Vagina (tissue), 2 donors: ENCODE measurements at regions not wholly inside any gene's neighbourhood (a gene's known extent, or its start where the extent isn't known, plus 50 kb on each side); places are given as distances from the start of the nearest gene placed in this dataset.

Experiments used
- DNase-seq, 2 donors: peaks; one replicate each; pipeline ENCODE4 v3.0.0-alpha.2; 2017; ENCODE audit errors: extremely low spot score in 2 of 2
- H3K27ac ChIP-seq: fragments of 200-600 bp; sonication (generic); one replicate; pipeline ENCODE4 v1.5.1; 2019
- H3K27me3 ChIP-seq: fragments of 200-600 bp; sonication (generic); one replicate; pipeline ENCODE4 v1.5.1; 2019
- H3K36me3 ChIP-seq, 2 donors: fragments of 200-600 bp; sonication (generic); one replicate each; pipeline ENCODE4 v1.5.1; 2017 to 2019
- H3K4me1 ChIP-seq: fragments of 200-600 bp; sonication (generic); one replicate; pipeline ENCODE4 v1.5.1; 2019
- H3K4me3 ChIP-seq, 2 donors: fragments of 200-600 bp; sonication (generic); 1 replicate in 1 of 2; 2 replicates in 1 of 2; pipeline ENCODE4 v1.5.1; 2016 to 2019
- H3K9me3 ChIP-seq: fragments of 200-600 bp; sonication (generic); one replicate; pipeline ENCODE4 v1.5.1; 2019
- CTCF ChIP-seq, 3 experiments: fragments of 450-650 bp in 2 of 3; fragments of 200-600 bp in 1 of 3; sonication (generic) in 1 of 3; IDR thresholded peaks; one replicate each; pipeline ENCODE4 v1.5.1; 2017 to 2019; ENCODE audit warnings: antibody characterized with exemption in 3 of 3, mild to moderate bottlenecking in 2 of 3, moderate library complexity in 2 of 3
- POLR2A ChIP-seq, 2 donors: fragments of 450-650 bp; IDR thresholded peaks; one replicate each; pipeline ENCODE4 v1.6.1; 2017; ENCODE audit warnings: antibody characterized with exemption in 2 of 2, mild to moderate bottlenecking in 2 of 2, moderate library complexity in 2 of 2
- POLR2AphosphoS5 ChIP-seq, 2 donors: sonication (generic); formaldehyde crosslinking; IDR thresholded peaks; one replicate each; pipeline ENCODE4 v1.9.0; 2017; ENCODE audit warnings: antibody characterized with exemption in 2 of 2, mild to moderate bottlenecking in 2 of 2, low read depth in 1 of 2; ENCODE audit not compliant: insufficient read depth in 1 of 2
- intact Hi-C: fragments of 100-400 bp; cut with DNase I; formaldehyde crosslinking; loops from one replicate; pipeline ENCODE4 v1.15.1; 2023

- intact Hi-C loops = no loop called here
Observed at GRCh38 chr7:25578991-25579777, 350.9 kb upstream of the NPVF start.

GRCh38 chr7:25579778-25580075 is 351.4 kb upstream of the NPVF start:
- H3K4me3 ChIP-seq = no peak overlapping the region
- H3K27me3 ChIP-seq = no peaks in the 10 kb centered on the region
- no peak for DNase-seq
- intact Hi-C loops = no loop called here
- no peak overlapping the region for H3K27ac ChIP-seq
- no peaks in the 10 kb centered on the region for H3K9me3 ChIP-seq
- no peaks in the 10 kb centered on the region for H3K36me3 ChIP-seq
- no peaks in the 10 kb centered on the region for H3K4me1 ChIP-seq
- TF ChIP-seq POLR2AphosphoS5 (IDR thresholded peaks at IDR 0.05; ENCODE audit: insufficient read depth in 1 of 2, low read depth in 1 of 2) (no peak), POLR2A (IDR thresholded peaks at IDR 0.05) (no peak), CTCF (IDR thresholded peaks at IDR 0.05) (no peak)

More at GRCh38 chr7:25578991-25579777, 350.9 kb upstream of the NPVF start:
- Histone ChIP-seq H3K4me1 (no peaks in the 10 kb centered on the region), H3K9me3 (no peaks in the 10 kb centered on the region), H3K27ac (no peak overlapping the region), H3K27me3 (no peaks in the 10 kb centered on the region), H3K36me3 (no peaks in the 10 kb centered on the region), H3K4me3 (no peak overlapping the region)
- no peak for TF ChIP-seq CTCF (IDR thresholded peaks at IDR 0.05)
- no peak for TF ChIP-seq POLR2AphosphoS5 (IDR thresholded peaks at IDR 0.05; ENCODE audit: insufficient read depth in 1 of 2, low read depth in 1 of 2)
- no peak for TF ChIP-seq POLR2A (IDR thresholded peaks at IDR 0.05)
- no peak for DNase-seq

GRCh38 chr7:25580141-25580540 is 351.9 kb upstream of the NPVF start:
- Histone ChIP-seq H3K27ac (no peak overlapping the region), H3K4me1 (no peaks in the 10 kb centered on the region), H3K4me3 (no peak overlapping the region), H3K9me3 (no peaks in the 10 kb centered on the region), H3K27me3 (no peaks in the 10 kb centered on the region), H3K36me3 (no peaks in the 10 kb centered on the region)
- intact Hi-C loops = no loop called here
- no peak for DNase-seq
- TF ChIP-seq POLR2A (IDR thresholded peaks at IDR 0.05) = no peak
- no peak for TF ChIP-seq CTCF (IDR thresholded peaks at IDR 0.05)
- TF ChIP-seq POLR2AphosphoS5 (IDR thresholded peaks at IDR 0.05; ENCODE audit: insufficient read depth in 1 of 2, low read depth in 1 of 2) = no peak

DNA sequence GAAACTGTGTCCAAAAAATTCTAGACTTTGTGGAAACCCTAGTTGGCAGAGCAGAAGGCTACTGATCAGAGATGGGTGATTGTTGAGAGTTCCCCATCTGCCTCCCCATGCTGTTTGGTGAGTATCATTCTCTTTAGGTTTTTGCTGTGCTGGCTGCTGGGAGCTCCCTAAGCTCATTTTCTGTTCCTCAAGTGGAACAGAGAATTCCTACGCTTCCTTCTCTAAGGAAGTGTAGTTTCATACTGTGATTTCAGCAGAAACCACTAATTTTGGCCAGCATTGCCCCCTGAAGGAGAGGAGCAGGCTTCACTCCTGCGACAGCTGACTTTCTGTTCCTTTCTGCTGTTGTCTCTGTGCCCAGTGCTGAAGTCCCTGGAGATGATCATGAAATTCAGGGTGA is 355.3 kb upstream of the NPVF start:
- Histone ChIP-seq H3K4me1 (no peaks in the 10 kb centered on the region), H3K27ac (no peak overlapping the region), H3K27me3 (no peaks in the 10 kb centered on the region), H3K9me3 (no peaks in the 10 kb centered on the region), H3K36me3 (no peaks in the 10 kb centered on the region), H3K4me3 (no peak overlapping the region)
- no peak for DNase-seq
- TF ChIP-seq POLR2AphosphoS5 (IDR thresholded peaks at IDR 0.05; ENCODE audit: insufficient read depth in 1 of 2, low read depth in 1 of 2) = no peak
- TF ChIP-seq CTCF (IDR thresholded peaks at IDR 0.05) = no peak
- no peak for TF ChIP-seq POLR2A (IDR thresholded peaks at IDR 0.05)
- intact Hi-C loops = no loop called here

GRCh38 chr7:25584112-25584938 is 356.0 kb upstream of the NPVF start:
- no peaks in the 10 kb centered on the region for H3K36me3 ChIP-seq
- H3K9me3 ChIP-seq = no peaks in the 10 kb centered on the region
- no peaks in the 10 kb centered on the region for H3K27me3 ChIP-seq
- TF ChIP-seq POLR2AphosphoS5 (IDR thresholded peaks at IDR 0.05; ENCODE audit: insufficient read depth in 1 of 2, low read depth in 1 of 2) (no peak), CTCF (IDR thresholded peaks at IDR 0.05) (no peak), POLR2A (IDR thresholded peaks at IDR 0.05) (no peak)
- H3K4me3 ChIP-seq = no peak overlapping the region
- no peak for DNase-seq
- intact Hi-C loops = no loop called here
- H3K27ac ChIP-seq = no peak overlapping the region
- H3K4me1 ChIP-seq = no peaks in the 10 kb centered on the region
